Activated CD4-positive, alpha-beta memory T cell treated with anti-CD3 and anti-CD28 coated beads for 36 hours (primary cell): ENCODE measurements at regions not wholly inside any gene's neighbourhood (a gene's known extent, or its start where the extent isn't known, plus 50 kb on each side); places are given as distances from the start of the nearest gene placed in this dataset.
"Not testable (repeated sequence)": the region's sequence is repeated elsewhere in the genome, so short reads cannot be mapped to it uniquely, and the experiment has no call there.

Experiments used
- CTCF ChIA-PET: fragments of 350-600 bp; sonication (Branson Sonifier 250); formaldehyde crosslinking; loops from one replicate; lab custom pipeline; 2021; ENCODE audit warnings: antibody characterized with exemption, inconsistent platforms; lab: Charles Lee
- POLR2A ChIA-PET: fragments of 350-600 bp; sonication (Branson Sonifier 250); formaldehyde crosslinking; loops from one replicate; lab custom pipeline; 2021; ENCODE audit warnings: antibody characterized with exemption; lab: Charles Lee
- DNase-seq: peaks from one replicate; pipeline ENCODE4 v3.0.0-alpha.2; 2020
- H3K27ac Mint-ChIP-seq: one replicate; pipeline ENCODE4 v1.8.0; 2021; ENCODE audit warnings: mixed read lengths
- H3K27me3 Mint-ChIP-seq: one replicate; pipeline ENCODE4 v1.8.0; 2021; ENCODE audit warnings: mixed read lengths
- H3K36me3 Mint-ChIP-seq: one replicate; pipeline ENCODE4 v1.8.0; 2021; ENCODE audit warnings: mixed read lengths
- H3K4me1 Mint-ChIP-seq: one replicate; pipeline ENCODE4 v1.8.0; 2021; ENCODE audit warnings: low read depth, mixed read lengths
- H3K4me3 Mint-ChIP-seq: one replicate; pipeline ENCODE4 v1.8.0; 2021; ENCODE audit warnings: mild to moderate bottlenecking, mixed read lengths
- H3K9me3 Mint-ChIP-seq: one replicate; pipeline ENCODE4 v1.8.0; 2021; ENCODE audit warnings: mixed read lengths
- intact Hi-C: fragments of 100-400 bp; cut with micrococcal nuclease; formaldehyde crosslinking; loops from one replicate; pipeline ENCODE4 v1.15.1; 2023

DNA sequence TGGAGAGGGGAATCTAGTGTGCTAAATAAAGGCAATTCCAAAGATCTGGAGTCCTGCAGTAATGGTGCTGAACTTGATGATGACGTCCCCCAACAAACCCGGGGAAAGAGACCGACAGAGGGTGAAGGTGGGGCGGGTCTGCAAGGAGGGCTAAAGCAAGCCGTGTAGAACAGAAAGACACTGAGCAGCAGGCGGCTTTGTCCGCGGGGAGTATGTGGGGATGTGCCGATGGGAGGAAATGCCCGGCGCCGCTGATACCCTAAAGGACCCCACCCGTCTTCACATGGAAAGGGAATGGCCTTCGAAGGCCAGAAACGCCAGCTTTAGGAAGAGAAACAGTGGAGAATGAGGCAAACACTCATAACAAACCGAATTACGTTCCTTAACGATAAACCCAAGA is 528.9 kb downstream of the ZNF674 start:
- Mint-ChIP-seq H3K36me3 (no peaks in the 10 kb centered on the region), H3K9me3 (no peaks in the 10 kb centered on the region), H3K27ac (no peak overlapping the region), H3K4me3 (no peak overlapping the region), H3K4me1 (no peaks in the 10 kb centered on the region), H3K27me3 (no peaks in the 10 kb centered on the region)
- no peak for DNase-seq
- POLR2A ChIA-PET, result no interaction called here
- intact Hi-C loops, result no loop called here
- CTCF ChIA-PET, result no interaction called here

- POLR2A ChIA-PET, result no interaction called here
- no peak overlapping the region for H3K27ac Mint-ChIP-seq
- H3K27me3 Mint-ChIP-seq, result no peaks in the 10 kb centered on the region
- intact Hi-C loops, result no loop called here
- H3K9me3 Mint-ChIP-seq, result no peaks in the 10 kb centered on the region
- no peak overlapping the region for H3K4me3 Mint-ChIP-seq
- CTCF ChIA-PET, result no interaction called here
- no peak for DNase-seq
- no peaks in the 10 kb centered on the region for H3K4me1 Mint-ChIP-seq
- no peaks in the 10 kb centered on the region for H3K36me3 Mint-ChIP-seq
These were observed 529.6 kb downstream of the ZNF674 start for GRCh38 chrX:46015653-46016052.

DNA sequence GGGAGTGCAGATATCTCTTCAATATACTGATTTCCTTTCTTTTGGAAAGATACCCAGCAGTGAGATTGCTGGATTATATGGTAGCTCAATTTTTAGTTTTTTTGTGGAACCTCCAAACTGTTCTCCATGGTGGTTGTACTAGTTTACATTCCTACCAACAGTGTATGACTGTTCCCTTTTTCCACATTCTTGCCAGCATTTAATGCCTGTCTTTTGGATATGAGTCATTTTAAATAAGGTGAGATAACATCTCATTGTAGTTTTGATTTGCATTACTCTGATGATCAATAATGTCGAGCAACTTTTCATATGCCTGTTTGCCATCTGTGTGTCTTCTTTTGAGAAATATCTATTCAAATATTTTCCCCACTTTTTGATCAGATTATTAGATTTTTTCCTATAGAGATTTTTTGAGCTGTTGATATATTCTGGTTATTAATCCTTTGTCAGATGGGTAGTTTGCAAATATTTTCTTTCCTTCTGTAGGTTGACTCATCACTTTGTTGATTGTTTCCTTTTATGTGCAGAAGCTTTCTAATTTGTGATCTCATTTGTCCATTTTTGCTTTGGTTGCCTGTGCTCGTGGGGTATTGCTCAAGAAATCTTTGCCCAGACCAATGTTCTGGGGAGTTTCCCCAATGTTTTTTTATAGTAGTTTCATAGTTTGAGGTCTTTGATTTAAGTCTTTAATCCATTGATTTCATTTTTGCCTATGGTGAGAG is 552.7 kb downstream of the ZNF674 start:
- ChIA-PET POLR2A (no interaction called here), CTCF (no interaction called here)
- Mint-ChIP-seq H3K27ac (no peak overlapping the region), H3K9me3 (peaks cover 4% of the 10 kb centered on the region), H3K4me3 (no peak overlapping the region), H3K4me1 (no peaks in the 10 kb centered on the region), H3K27me3 (no peaks in the 10 kb centered on the region), H3K36me3 (no peaks in the 10 kb centered on the region)
- intact Hi-C loops, result no loop called here
- DNase-seq, result no peak

GRCh38 chrX:45986971-45987370 is 558.2 kb downstream of the ZNF674 start:
- Mint-ChIP-seq H3K4me1 (no peaks in the 10 kb centered on the region), H3K4me3 (no peak overlapping the region), H3K9me3 (no peaks in the 10 kb centered on the region), H3K36me3 (no peaks in the 10 kb centered on the region), H3K27ac (no peak overlapping the region), H3K27me3 (no peaks in the 10 kb centered on the region)
- intact Hi-C loops, result no loop called here
- ChIA-PET POLR2A (no interaction called here), CTCF (no interaction called here)
- DNase-seq, result no peak

- Mint-ChIP-seq H3K36me3 (no peaks in the 10 kb centered on the region), H3K27me3 (no peaks in the 10 kb centered on the region), H3K4me1 (no peaks in the 10 kb centered on the region), H3K9me3 (no peaks in the 10 kb centered on the region), H3K27ac (no peak overlapping the region), H3K4me3 (no peak overlapping the region)
- CTCF ChIA-PET, result no interaction called here
- POLR2A ChIA-PET, result no interaction called here
- intact Hi-C loops, result no loop called here
- DNase-seq, result no peak
These were observed 559.1 kb downstream of the ZNF674 start for GRCh38 chrX:45986081-45986480.

DNA sequence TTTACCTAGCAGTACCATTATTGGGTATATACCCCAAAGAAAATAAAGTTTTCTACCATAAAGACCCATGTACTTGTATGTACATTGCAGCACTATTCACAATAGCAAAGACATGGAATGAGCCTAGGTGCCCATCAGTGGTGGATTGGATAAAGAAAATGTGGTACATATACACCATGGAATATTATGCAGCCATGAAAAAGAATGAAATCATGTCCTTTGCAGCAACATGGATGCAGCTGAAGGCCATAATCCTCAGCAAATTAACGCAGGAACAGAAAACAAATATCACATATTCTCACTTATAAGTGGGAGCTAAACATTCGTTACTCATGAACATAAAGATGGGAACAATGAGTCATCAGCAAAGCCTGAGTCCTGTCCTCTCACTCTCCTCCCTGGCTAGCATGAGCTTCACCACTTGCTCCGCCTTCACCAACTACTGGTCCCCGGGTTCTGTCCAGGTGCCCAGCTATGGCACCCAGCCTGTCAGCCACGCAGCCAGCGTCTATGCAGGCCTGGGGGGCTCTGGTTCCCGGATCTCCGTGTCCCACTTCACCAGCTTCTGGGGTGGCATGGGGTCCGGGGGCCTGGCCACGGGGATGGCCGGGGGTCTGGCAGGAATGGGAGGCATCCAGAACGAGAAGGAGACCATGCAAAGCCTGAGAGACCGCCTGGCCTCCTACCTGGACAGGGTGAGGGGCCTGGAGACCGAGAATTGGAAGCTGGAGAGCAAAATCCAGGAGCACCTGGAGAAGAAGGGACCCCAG is 562.1 kb downstream of the ZNF674 start:
- H3K27ac Mint-ChIP-seq, CTCF ChIA-PET, intact Hi-C loops, H3K4me3 Mint-ChIP-seq, POLR2A ChIA-PET, H3K27me3 Mint-ChIP-seq, H3K36me3 Mint-ChIP-seq, DNase-seq, H3K4me1 Mint-ChIP-seq, H3K9me3 Mint-ChIP-seq: not testable (repeated sequence)

DNA sequence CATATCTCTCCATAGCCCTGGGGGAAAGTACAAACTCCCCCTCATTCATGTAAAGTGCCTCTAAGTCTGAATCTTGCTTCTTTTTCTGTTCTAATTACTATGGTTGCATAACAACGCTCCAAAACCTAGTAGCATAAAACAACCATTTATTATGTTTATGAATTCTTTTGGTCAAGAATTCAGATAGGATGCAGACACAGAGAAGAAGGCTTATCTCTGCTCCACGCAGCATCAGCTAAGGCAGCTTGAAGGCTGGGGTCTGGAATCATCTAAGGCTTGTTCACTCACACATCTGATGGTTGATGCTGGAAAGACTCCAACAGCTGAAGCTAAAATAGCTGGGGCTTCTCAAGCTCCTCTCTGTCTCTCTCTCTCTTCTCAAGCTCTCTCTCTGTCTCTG is 564.5 kb downstream of the ZNF674 start:
- Mint-ChIP-seq H3K27ac (no peak overlapping the region), H3K36me3 (no peaks in the 10 kb centered on the region), H3K27me3 (no peaks in the 10 kb centered on the region), H3K9me3 (no peaks in the 10 kb centered on the region), H3K4me1 (no peaks in the 10 kb centered on the region), H3K4me3 (no peak overlapping the region)
- intact Hi-C loops, result no loop called here
- no peak for DNase-seq
- ChIA-PET CTCF (no interaction called here), POLR2A (no interaction called here)

DNA sequence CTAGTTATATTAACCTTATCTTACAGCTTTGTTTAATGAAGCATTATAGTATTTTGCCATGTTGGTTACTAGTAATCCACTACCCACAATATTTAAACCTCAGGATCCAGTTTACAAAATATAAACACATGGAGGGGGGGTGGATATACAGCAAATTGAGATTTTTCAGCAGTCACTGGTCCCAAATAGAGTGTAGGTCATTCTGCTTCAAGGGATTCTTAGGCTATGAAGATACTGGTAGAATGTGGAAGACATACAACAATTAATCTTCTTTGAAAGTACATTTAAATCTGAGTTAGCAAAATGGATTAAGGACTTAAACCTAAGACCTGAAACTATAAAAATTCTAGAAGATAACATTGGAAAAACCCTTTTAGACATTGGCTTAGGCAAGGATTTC is 569.6 kb downstream of the ZNF674 start:
- CTCF ChIA-PET, result no interaction called here

GRCh38 chrX:45972636-45973035 is 572.6 kb downstream of the ZNF674 start:
- no peak for DNase-seq
- Mint-ChIP-seq H3K4me3 (no peak overlapping the region), H3K27me3 (no peaks in the 10 kb centered on the region), H3K4me1 (no peaks in the 10 kb centered on the region), H3K9me3 (no peaks in the 10 kb centered on the region), H3K27ac (no peak overlapping the region), H3K36me3 (no peaks in the 10 kb centered on the region)
- intact Hi-C loops, result no loop called here
- CTCF ChIA-PET, result no interaction called here
- POLR2A ChIA-PET, result no interaction called here

More for the DNA sequence above, 569.6 kb downstream of the ZNF674 start:
- Mint-ChIP-seq H3K36me3 (no peaks in the 10 kb centered on the region), H3K4me1 (no peaks in the 10 kb centered on the region), H3K9me3 (no peaks in the 10 kb centered on the region), H3K27me3 (no peaks in the 10 kb centered on the region), H3K27ac (no peak overlapping the region), H3K4me3 (no peak overlapping the region)
- intact Hi-C loops, result no loop called here
- DNase-seq, result no peak
- POLR2A ChIA-PET, result no interaction called here

- POLR2A ChIA-PET, result no interaction called here
- Mint-ChIP-seq H3K27ac (no peak overlapping the region), H3K27me3 (no peaks in the 10 kb centered on the region), H3K36me3 (no peaks in the 10 kb centered on the region), H3K4me3 (no peak overlapping the region), H3K9me3 (peaks cover 6% of the 10 kb centered on the region), H3K4me1 (no peaks in the 10 kb centered on the region)
- DNase-seq, result no peak
- CTCF ChIA-PET, result no interaction called here
- intact Hi-C loops, result no loop called here
These were observed 585.7 kb downstream of the ZNF674 start for GRCh38 chrX:45959567-45959966.

DNA sequence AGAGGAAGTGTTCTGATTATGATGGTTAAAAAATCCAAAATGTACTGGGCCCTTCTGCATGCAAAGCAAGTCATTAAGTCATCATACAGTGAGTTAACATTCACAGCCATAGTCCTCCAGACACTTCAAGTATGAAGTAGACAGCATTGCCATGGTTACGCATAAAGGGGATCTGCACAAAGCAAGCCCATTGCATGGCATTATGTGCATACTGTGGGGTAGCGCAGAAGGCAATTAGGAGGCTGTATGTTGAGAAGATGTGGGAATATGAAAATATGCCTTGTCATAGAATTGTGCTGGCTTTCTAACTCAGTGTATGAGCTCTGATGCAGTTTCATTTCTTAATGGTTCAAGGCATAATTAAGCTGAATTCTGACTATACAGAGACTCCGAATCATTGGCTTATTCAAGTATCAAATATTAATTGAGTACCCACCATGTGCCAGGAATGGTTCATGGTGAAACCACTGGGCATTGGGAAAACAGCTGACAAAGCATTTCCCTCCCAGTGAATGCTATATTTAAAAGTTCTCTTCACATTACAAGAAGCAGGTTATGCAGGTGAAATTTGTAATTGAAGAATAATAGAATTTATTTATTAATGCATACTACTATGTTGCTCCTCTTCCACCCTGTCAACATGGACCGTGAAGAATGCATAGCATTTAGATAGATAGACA is 588.9 kb downstream of the ZNF674 start:
- intact Hi-C loops, result no loop called here
- H3K36me3 Mint-ChIP-seq, result no peaks in the 10 kb centered on the region
- no peak for DNase-seq
- POLR2A ChIA-PET, result no interaction called here
- H3K4me1 Mint-ChIP-seq, result peaks cover 4% of the 10 kb centered on the region
- H3K27ac Mint-ChIP-seq, result no peak overlapping the region
- no peak overlapping the region for H3K4me3 Mint-ChIP-seq
- CTCF ChIA-PET, result no interaction called here
- no peaks in the 10 kb centered on the region for H3K27me3 Mint-ChIP-seq
- H3K9me3 Mint-ChIP-seq, result peaks cover 4% of the 10 kb centered on the region

GRCh38 chrX:45955661-45956060 is 589.6 kb downstream of the ZNF674 start:
- no peaks in the 10 kb centered on the region for H3K36me3 Mint-ChIP-seq
- no peak for DNase-seq
- no peak overlapping the region for H3K4me3 Mint-ChIP-seq
- no peaks in the 10 kb centered on the region for H3K27me3 Mint-ChIP-seq
- ChIA-PET POLR2A (no interaction called here), CTCF (no interaction called here)
- H3K4me1 Mint-ChIP-seq, result peaks cover 4% of the 10 kb centered on the region
- no peak overlapping the region for H3K27ac Mint-ChIP-seq
- H3K9me3 Mint-ChIP-seq, result peaks cover 4% of the 10 kb centered on the region
- intact Hi-C loops, result no loop called here
